ENCODE measurements at regions not wholly inside any gene's neighbourhood (a gene's known extent, or its start where the extent isn't known, plus 50 kb on each side); places are given as distances from the start of the nearest gene placed in this dataset.
"Not testable (repeated sequence)": the region's sequence is repeated elsewhere in the genome, so short reads cannot be mapped to it uniquely, and the experiment has no call there.

DNA sequence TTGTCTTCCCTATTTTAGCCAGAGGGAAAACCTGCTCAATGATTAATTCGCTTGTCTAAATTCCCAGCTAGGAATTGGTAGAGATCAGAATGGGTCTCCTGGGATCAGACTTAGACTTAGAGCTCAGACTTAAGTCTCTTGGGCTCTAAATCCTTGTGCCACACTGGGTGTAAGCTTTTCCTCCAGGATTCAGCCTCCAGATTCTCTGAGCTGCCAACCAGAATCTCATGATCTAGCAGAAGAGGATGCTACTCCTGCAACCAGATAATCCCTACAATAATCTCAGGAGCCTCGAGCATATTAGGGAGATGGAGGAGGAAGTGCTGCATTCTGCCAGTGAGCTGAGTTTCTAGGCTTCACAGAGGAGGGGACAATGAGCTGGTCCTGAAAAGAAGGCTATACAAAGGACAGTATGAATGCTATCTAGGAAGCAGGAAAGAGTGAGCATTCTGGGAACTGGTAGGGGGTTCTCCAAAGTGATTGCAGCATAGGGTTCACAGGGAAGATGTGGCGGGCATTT lies 211.6 kb upstream of the SESN3 start:
- DNase-seq (ENCODE audit: low read depth, low spot score), result no peak

DNA sequence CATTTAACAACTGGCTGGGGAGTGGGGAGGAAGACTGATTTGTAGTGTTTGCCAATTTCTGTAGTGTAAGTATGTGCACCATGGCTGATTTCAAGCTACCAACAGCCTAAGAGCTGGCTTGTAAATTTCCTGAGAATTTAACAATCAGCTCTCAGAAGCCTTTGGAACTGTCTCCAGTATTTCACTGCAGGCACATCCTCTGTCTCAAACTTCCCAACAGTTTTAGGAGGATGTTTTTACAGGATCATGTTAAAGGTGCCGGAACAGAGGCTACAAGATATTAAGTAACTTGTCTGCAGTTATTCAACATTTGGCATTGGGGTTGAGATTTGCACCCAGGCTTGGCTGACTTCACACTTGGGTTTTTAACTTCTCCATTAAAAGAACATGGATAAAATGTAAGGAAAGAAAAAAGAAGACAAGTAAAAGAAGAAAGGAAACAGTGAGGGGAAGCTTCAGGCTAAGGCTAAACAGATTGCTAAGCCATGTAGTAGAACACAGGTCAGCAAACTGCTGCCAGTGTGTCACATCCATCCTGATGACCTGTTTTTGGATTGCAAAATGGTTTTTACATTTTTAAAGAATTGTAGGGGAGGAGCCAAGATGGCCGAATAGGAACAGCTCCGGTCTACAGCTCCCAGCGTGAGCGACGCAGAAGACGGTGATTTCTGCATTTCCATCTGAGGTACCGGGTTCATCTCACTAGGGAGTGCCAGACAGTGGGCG lies 204.8 kb upstream of the SESN3 start:
- DNase-seq (ENCODE audit: low read depth, low spot score), result no peak

DNA sequence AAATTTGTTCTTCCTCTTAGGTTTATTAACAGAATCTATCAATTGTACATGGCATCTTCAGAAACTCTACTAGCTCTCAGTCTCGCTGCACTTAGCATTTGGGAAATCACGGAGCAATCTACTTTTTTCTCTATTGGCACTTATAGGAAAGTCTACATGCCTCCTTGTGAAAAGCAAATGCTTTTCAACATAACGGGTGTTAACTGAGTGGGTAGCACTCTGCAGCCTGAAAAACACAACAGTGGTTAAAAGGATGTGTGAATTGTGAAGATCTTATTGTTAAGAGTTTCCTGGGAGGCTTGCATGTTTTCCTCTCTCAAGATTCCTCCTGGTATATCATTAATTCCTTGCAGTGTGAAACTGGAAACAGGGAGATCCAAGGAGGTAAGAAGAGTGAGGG lies 204.2 kb upstream of the SESN3 start:
- no peak for DNase-seq (ENCODE audit: low read depth, low spot score)

DNA sequence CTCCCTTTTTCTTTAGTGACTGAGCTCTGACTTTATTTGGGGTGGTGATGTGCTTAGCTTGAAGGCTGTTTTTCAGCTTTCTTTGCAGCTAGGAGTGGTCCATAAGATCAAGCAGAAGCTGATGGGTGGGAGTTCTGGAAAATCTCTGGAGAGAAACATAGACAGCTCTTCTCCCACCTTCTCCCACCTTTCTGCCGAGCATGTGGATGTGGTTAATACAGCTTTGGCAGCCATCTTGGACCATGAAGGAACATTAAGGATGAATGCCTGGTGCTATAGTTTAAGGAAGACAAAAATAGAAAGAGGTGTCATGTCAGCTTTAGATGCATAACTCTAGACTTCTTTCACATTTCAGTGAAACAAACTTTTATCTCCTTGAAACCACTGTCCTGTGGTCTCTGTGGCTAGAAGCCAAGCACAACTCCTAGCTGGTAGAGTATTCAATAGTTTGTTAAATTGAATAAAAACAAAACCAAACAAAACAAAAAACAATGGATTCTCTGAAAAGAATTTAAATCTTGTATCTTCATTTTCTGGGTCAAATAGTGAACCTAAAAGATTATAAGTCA lies 203.6 kb upstream of the SESN3 start:
- no peak for DNase-seq (ENCODE audit: low read depth, low spot score)

DNA sequence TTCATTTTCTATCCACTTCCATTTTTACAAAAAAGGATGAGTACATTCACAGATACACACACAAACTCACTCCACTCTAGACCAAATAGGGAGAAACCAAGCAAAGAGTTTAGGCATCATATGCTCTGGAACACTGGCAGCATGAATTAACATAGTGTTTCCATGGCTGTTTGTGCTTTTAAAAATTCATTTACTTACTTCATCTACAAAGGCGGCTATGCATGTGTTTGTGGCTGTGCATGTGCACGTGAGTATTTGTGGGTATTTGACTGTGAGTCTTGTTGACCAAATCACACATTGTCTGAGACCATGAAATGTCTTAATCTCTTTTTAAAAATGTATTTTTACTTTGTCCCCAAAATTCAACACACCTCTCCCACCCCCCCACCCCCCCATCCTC lies 203.0 kb upstream of the SESN3 start:
- DNase-seq (ENCODE audit: low read depth, low spot score), result no peak

DNA sequence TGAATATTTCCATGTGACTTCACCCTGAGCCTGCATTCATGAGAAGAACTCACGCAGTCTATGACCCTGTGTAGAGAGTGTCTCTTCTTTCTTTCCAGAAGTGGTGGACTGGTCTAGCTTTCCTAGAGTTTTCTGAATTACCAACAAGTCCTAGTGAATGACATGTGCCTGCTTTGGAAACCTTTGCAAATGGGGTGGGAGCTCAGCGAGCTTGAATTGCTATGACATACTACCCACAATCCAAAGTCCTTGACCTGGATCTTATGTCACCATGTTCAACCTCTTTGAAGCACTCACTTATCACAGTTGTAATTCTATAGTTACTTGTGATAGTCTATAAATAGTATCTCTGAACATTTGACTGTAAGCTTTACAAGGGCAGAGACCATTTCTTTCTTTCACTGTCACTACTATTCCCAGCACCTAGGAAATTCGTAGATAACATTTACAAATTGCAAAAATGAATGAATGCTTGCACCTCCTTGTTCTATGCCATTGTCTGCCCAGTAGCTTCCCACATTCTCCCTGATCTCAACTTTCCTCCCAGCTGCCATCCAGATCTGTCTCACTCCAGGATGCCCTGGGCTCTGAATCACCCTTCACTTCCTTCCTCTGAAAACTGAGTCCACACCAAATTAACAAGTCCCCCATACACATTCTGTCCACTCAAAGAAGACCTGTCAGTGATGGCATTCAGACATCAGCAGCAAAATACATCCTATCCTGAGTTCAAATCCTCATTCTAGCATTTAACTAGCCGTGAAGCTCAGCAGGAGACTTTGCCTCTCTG lies 201.9 kb upstream of the SESN3 start:
- DNase-seq (ENCODE audit: low read depth, low spot score), result no peak

DNA sequence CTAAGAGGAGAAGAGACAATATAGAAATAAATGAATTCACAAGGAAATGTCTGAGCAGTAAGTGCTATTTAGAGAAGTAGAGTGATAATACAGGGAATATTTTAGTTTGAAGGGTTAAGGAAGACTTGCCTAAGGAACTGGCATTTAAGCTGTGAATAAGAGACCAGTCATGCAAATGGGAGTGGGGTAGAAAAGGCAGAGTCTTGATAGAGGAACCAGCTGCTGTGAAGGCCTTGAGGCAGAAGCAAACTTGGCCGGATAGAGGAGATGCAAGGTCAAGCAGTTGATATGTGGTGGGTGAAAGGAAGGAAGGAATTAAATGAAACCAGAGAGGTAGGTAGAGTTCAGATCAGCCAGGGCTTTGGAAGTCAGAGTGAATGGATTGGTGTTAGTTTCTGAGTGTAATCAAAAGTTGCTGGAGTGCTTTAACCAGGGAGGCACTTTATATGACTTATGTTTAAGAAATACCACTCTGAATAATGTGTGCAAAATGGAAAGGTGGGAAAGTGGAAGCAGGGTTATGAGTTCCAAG lies 198.4 kb upstream of the SESN3 start:
- no peak for DNase-seq (ENCODE audit: low read depth, low spot score)

DNA sequence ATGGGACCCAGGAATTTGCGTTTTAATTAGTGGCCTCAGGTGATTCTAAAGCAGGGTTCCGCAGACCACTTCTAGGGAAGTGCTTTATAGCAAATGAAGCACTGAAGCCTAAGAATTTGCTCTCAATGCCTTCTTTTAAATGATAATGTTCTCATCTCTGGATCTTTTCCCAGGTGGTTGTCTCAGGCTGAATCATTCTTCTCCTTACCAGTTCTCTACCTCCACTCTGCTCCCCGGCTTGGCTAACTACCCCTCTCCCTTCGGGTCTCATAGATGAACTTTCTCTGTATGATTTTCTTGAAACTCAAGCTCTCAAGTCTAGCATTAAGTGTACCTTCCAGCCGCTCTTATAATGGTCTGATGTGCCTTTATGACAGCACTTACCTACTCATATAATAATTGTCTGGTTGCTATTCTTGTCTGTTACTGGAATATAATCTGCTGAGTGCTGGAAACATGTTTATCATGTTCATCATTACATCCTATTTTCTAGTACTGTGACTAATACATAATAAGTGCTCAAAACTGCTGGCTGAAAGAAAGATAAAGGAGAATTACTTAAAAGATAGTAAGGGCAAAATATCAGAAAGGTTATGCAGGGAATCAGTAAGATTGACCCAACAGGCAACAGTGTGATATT lies 195.9 kb upstream of the SESN3 start:
- no peak for DNase-seq (ENCODE audit: low read depth, low spot score)

DNA sequence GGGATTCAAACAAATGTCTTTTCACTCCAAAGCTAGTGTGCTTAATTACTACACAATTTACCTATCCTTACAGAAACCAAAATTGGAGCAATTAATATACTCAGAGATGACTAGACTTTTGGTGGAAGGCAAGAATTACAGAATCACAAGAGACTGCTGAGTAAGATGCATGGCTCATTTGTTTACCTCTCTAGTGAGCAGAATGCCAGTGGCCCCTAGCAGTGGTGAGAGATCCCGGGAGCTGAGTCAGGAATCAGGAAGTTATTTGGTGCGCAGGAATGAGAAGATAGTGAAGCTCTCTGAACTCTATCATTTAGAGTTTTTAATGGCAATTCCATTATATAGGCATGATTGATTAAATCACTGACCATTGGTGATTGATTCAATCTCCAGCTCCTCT lies 188.9 kb upstream of the SESN3 start:
- no peak for DNase-seq (ENCODE audit: low read depth, low spot score)

DNA sequence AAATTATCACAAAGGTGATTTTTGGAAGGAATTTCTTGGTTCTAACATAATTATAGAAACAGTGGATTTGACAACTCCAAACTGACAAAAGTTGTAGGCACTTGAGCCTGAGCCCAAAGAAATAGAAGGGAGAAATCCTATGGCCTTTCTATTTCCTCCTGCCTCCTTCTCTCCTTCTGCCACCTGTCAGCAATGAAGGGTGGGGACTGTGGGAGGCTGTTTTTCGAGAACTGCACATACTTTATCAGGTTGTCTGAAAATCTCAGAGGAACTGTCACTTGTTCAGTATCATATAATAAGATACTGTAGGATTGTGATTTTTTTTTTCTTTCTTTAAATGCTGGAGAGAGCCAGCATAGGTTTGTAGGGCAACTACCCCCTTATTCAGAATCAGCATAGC lies 187.9 kb upstream of the SESN3 start:
- no peak for DNase-seq (ENCODE audit: low read depth, low spot score)

DNA sequence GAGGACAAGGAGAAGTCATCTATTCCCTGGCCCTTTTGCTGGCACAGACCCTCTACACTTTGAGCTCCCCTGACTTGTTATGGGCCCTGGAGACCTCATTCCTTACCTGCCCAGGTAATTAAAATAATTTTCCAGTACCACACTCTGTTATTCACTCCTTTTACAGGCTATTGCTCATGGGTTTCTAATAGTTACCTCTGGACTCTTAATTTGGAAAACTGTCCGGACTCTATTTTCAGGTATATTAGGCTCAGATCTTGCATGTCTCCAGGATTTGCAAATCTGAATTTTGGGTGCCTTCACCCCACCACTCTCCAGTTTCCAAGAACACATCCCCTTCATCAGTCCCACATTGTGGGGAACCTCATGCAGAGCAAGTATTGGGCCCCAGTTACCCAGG lies 186.8 kb upstream of the SESN3 start:
- no peak for DNase-seq (ENCODE audit: low read depth, low spot score)

DNA sequence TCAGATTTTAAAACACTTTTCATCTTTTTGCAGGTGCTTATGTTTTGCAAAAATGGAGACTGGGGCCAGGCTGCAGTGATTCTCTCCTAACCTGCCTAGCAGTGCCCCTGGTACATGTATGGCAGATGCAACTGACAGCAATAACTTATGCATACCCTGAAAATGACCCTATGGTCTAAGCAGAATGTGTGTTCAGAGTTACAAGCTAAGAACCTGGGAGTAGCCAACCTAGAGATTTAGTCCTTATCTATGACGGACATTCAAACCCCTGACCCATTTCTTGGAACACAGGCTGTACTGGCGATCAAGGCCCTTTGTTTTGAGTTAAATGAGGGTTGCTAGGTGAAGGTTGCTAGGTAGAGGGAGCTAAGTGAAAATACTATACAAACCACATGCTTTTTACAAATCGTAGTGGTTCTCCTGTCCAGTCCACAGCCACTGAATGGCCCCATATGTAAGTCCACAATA lies 184.9 kb upstream of the SESN3 start:
- DNase-seq (ENCODE audit: low read depth, low spot score), result no peak

DNA sequence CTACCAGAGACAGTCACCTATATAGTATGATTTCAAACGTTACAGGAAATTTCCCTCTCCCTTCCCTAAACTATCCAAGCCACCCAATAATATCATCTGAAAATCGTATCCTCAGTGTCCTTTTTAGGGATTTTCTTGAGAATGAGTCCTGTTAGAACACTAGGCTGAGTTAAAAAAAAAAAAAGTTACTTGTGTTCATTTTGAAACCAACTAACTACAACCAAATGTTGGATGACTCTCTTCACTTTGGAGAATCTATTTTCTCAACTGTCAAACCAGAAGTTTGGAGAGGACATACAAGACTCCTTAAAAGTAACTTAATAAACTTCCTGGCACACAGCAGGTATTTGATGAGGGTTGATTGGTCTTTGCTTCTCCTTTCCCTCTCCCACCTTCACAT lies 183.2 kb upstream of the SESN3 start:
- DNase-seq (ENCODE audit: low read depth, low spot score), result no peak

DNA sequence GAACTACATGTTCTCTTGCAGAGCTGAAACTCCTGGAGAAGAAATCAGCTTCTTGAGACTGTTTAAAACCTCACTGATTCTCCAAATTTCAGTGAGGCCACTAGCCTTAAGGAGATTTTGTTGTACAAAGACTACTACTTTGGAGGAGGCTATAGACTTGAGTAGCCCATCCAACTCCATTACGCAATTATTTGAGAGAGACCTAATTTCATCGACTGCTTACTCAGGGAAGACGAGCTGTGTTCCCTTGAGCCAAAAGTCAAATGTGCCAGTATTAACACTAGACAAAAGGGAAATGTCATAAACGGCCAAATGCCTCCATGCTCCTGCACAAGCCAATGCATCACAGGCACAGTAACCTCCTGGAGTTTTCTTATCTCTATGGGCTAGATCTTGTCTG lies 182.8 kb upstream of the SESN3 start:
- DNase-seq (ENCODE audit: low read depth, low spot score), result no peak

DNA sequence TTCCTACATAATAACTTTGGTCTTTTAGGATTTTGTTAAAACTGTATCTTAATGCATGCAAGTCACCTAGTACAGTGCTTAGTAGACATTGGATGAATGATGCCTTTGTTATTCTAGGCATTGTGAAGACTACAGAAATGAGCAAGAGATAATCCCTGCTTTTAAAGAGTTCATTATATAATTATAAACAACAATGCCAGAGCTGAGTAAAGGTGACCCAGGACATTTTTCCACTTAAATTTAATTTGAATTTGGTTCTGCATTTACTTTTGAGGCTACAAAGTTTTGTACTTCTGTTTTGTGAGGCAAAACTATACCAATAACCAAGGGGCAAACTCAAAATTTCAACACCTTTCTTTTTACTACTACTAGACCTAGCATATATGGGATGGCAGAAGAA lies 182.0 kb upstream of the SESN3 start:
- no peak for DNase-seq (ENCODE audit: low read depth, low spot score)

DNA sequence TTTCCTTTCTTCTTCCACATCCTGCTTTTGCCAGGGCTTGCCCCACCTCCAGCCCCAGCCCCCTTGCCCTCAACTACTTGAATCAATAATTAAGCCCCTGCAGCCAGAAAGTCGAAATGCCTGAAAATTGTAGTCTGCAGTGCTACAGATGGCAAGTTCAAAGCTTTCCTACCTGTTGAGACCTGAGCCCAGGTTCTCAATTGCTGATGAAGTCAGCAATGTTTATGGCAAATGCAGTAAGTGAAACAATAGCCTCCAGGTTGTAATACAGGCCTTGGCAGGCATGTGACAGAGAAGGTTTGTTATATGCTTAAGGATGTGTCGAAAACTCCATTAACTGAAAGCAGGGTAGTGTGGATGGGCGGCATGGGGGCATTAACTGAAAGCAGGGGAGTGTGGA lies 181.1 kb upstream of the SESN3 start:
- DNase-seq (ENCODE audit: low read depth, low spot score), result no peak

DNA sequence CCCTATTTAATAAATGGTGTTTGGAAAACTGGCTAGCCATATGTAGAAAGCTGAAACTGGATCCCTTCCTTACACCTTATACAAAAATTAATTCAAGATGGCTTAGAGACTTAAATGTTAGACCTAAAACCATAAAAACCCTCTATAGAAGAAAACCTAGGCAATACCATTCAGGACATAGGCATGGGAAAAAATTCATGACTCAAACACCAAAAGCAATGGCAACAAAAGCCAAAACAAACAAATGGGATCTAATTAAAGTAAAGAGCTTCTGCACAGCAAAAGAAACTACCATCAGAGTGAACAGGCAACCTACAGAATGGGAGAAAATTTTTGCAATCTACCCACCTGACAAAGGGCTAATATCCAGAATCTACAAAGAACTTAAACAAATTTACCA lies 179.7 kb upstream of the SESN3 start:
- not testable (repeated sequence) for DNase-seq (ENCODE audit: low read depth, low spot score)

DNA sequence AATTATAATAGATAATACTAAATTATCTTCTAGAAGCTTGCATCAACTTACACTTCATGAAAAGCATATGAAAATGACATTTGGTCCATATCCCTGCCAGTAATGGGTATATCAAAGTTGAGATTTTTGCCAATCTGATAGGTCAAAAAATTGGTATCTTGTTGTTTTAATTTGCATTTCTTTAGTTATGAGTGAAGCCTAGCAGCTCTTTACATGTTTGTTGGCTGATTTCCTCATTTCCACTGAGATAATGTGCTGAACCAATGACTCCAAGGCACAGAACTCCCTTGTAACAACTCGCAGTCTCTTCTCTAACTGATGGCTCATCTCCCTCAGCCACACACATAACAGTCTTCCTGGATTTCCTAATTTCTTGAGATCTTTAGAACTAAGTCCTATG lies 175.3 kb upstream of the SESN3 start:
- no peak for DNase-seq (ENCODE audit: low read depth, low spot score)

DNA sequence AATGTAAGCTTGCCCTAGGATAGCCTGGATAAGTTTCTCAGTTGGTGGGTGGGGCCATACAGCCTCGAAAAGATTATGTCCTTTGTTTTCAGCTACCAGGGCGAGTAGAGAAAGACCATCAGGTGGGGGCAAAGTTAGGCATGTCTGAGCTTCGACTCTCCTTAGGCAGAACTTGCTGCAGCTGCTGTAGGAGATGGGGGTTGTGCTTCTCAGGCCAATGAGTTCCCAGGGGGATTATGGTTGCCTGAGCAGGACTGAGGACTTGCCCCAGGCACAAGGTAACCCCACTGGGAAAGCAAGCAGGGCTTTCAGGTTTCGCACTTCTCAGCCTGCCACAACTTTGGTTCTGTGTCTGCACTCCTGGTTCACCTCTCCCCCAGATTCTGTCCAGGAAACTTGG lies 173.4 kb upstream of the SESN3 start:
- no peak for DNase-seq (ENCODE audit: low read depth, low spot score)

DNA sequence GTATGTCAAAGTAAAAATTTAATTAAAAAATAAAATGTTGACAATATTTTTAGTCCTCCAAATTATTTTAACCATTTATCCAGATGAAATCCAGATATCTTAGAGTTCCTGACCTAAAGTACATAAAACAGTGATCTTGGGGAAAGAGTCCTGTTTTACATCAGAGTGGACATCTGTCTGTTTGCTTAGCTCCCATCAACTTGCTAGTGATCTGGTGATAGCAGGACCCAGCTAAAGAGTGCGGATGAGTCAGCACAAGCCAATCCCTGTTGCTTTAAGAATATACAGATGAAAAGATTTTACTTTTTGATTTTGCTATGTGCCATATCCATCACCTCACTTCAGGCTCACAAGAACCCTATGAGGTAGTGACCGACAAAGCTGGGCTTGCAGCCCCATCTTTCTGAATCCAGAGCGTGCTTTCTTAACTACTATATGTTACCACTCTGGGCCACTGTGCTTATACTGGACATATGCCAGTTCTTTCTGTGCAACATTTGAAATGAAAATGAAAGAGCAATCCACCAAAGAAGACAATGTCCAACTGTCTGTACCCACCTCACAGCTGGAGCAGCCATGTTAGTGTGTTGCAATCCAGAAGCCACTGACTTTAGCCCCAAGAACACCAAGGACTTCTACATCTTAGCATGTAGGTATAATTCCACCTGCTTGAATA lies 167.6 kb upstream of the SESN3 start:
- DNase-seq (ENCODE audit: low read depth, low spot score), result no peak

DNA sequence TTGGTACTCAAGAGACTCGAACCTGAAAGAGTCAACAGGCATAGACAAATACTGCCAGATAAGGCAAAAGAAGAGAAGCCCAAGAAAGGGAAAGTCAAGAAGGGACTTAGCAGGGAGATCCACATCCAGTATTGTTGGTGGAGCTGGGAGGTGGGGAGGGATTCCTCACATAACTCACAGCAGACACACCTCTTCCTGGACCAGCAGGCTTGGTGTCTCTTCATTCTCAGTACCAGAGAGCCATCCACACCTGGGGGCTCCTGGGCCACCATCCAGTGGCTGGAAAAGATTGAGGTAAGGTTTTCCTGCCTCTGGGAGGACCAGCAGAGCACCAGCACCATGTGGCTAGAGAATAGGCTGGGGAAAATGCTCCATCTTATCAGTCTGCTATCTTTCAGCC lies 161.6 kb upstream of the SESN3 start:
- no peak for DNase-seq (ENCODE audit: low read depth, low spot score)

Data from pulmonary artery endothelial cell (primary cell).